Effector memory CD8-positive, alpha-beta T cell (primary cell): ENCODE measurements at regions not wholly inside any gene's neighbourhood (a gene's known extent, or its start where the extent isn't known, plus 50 kb on each side); places are given as distances from the start of the nearest gene placed in this dataset.
"Not testable (repeated sequence)": the region's sequence is repeated elsewhere in the genome, so short reads cannot be mapped to it uniquely, and the experiment has no call there.

ENCODE experiments used
- ATAC-seq: fragments of 150-1000 bp; cut with Tn5 transposase; replicated peaks from 2 replicates; pipeline ENCODE4 v1.10.0; 2021; ENCODE audit warnings: mild to moderate bottlenecking, moderate library complexity
- DNase-seq, 3 experiments: peaks; one replicate each; pipeline ENCODE4 v3.0.0; 2021
- H3K27ac Mint-ChIP-seq, 2 donors: one replicate each; pipeline ENCODE4 v1.8.0; 2022; ENCODE audit warnings: mild to moderate bottlenecking in 2 of 2, mixed read lengths in 2 of 2, moderate library complexity in 2 of 2
- H3K27me3 Mint-ChIP-seq, 2 donors: one replicate each; pipeline ENCODE4 v1.8.0; 2022; ENCODE audit warnings: mixed read lengths in 2 of 2
- H3K36me3 Mint-ChIP-seq: one replicate; pipeline ENCODE4 v1.8.0; 2022; ENCODE audit warnings: mild to moderate bottlenecking, moderate library complexity, mixed read lengths; ENCODE audit not compliant: insufficient read depth
- H3K4me1 Mint-ChIP-seq, 2 donors: one replicate each; pipeline ENCODE4 v1.8.0; 2022; ENCODE audit warnings: low read depth in 2 of 2, mixed read lengths in 2 of 2
- H3K4me3 Mint-ChIP-seq, 2 donors: one replicate each; pipeline ENCODE4 v1.8.0; 2022; ENCODE audit warnings: mild to moderate bottlenecking in 2 of 2, mixed read lengths in 2 of 2, moderate library complexity in 2 of 2
- H3K9me3 Mint-ChIP-seq, 2 donors: one replicate each; pipeline ENCODE4 v1.8.0; 2022; ENCODE audit warnings: mixed read lengths in 2 of 2

- H3K4me1 Mint-ChIP-seq, result no peaks in the 10 kb centered on the region
- H3K36me3 Mint-ChIP-seq, result no peaks in the 10 kb centered on the region
- H3K27ac Mint-ChIP-seq, result no peak overlapping the region
- ATAC-seq (no peak), DNase-seq (no peak)
- no peak overlapping the region for H3K4me3 Mint-ChIP-seq
- H3K9me3 Mint-ChIP-seq, result no peaks in the 10 kb centered on the region
- peaks cover 20 to 25% of the 10 kb centered on the region in 2 donors for H3K27me3 Mint-ChIP-seq
Measured at GRCh38 chr14:30381861-30382480, 177.0 kb upstream of the G2E3 start.

GRCh38 chr14:30385925-30386324, 173.0 kb upstream of the G2E3 start:
- Mint-ChIP-seq H3K4me1 (no peaks in the 10 kb centered on the region), H3K27ac (no peak overlapping the region), H3K4me3 (no peak overlapping the region), H3K27me3 (peaks cover 15 to 16% of the 10 kb centered on the region in 2 donors), H3K9me3 (no peaks in the 10 kb centered on the region), H3K36me3 (no peaks in the 10 kb centered on the region)
- DNase-seq (no peak), ATAC-seq (no peak)

GRCh38 chr14:30387871-30388270, 171.1 kb upstream of the G2E3 start:
- peaks cover 0 to 2% of the 10 kb centered on the region in 2 donors for H3K9me3 Mint-ChIP-seq
- ATAC-seq (no peak), DNase-seq (no peak)
- peaks cover 14 to 16% of the 10 kb centered on the region in 2 donors for H3K27me3 Mint-ChIP-seq
- H3K27ac Mint-ChIP-seq, result no peak overlapping the region
- no peaks in the 10 kb centered on the region for H3K4me1 Mint-ChIP-seq
- H3K4me3 Mint-ChIP-seq, result no peak overlapping the region
- no peaks in the 10 kb centered on the region for H3K36me3 Mint-ChIP-seq

- ATAC-seq (no peak), DNase-seq (no peak)
- H3K27me3 Mint-ChIP-seq, result peaks cover 3 to 16% of the 10 kb centered on the region in 2 donors
- no peak overlapping the region for H3K4me3 Mint-ChIP-seq
- H3K9me3 Mint-ChIP-seq, result peaks cover 0 to 2% of the 10 kb centered on the region in 2 donors
- no peaks in the 10 kb centered on the region for H3K4me1 Mint-ChIP-seq
- no peaks in the 10 kb centered on the region for H3K36me3 Mint-ChIP-seq
- H3K27ac Mint-ChIP-seq, result no peak overlapping the region
Measured at GRCh38 chr14:30389134-30389876, 169.7 kb upstream of the G2E3 start.

GRCh38 chr14:30389877-30390385, 169.0 kb upstream of the G2E3 start:
- peaks cover 0 to 11% of the 10 kb centered on the region in 2 donors for H3K27me3 Mint-ChIP-seq
- no peak for ATAC-seq
- no peak overlapping the region for H3K27ac Mint-ChIP-seq
- peaks cover 0 to 2% of the 10 kb centered on the region in 2 donors for H3K9me3 Mint-ChIP-seq
- H3K4me1 Mint-ChIP-seq, result no peaks in the 10 kb centered on the region
- no peak for DNase-seq
- H3K4me3 Mint-ChIP-seq, result no peak overlapping the region
- H3K36me3 Mint-ChIP-seq, result no peaks in the 10 kb centered on the region

GRCh38 chr14:30395065-30395464, 163.9 kb upstream of the G2E3 start:
- no peaks in the 10 kb centered on the region for H3K36me3 Mint-ChIP-seq
- no peaks in the 10 kb centered on the region for H3K4me1 Mint-ChIP-seq
- ATAC-seq (no peak), DNase-seq (no peak)
- H3K9me3 Mint-ChIP-seq, result peaks cover 0 to 2% of the 10 kb centered on the region in 2 donors
- no peak overlapping the region for H3K4me3 Mint-ChIP-seq
- no peaks in the 10 kb centered on the region for H3K27me3 Mint-ChIP-seq
- no peak overlapping the region for H3K27ac Mint-ChIP-seq

GRCh38 chr14:30402846-30403245, 156.1 kb upstream of the G2E3 start:
- Mint-ChIP-seq H3K36me3 (no peaks in the 10 kb centered on the region), H3K4me3 (no peak overlapping the region), H3K27ac (no peak overlapping the region), H3K27me3 (peaks cover 0 to 5% of the 10 kb centered on the region in 2 donors), H3K4me1 (no peaks in the 10 kb centered on the region), H3K9me3 (no peaks in the 10 kb centered on the region)
- DNase-seq, result no peak
- no peak for ATAC-seq

GRCh38 chr14:30403791-30404190, 155.2 kb upstream of the G2E3 start:
- Mint-ChIP-seq H3K9me3 (no peaks in the 10 kb centered on the region), H3K27me3 (peaks cover 0 to 5% of the 10 kb centered on the region in 2 donors), H3K4me3 (no peak overlapping the region), H3K27ac (no peak overlapping the region), H3K4me1 (no peaks in the 10 kb centered on the region), H3K36me3 (no peaks in the 10 kb centered on the region)
- ATAC-seq (no peak), DNase-seq (no peak)

GRCh38 chr14:30409508-30410015, 149.4 kb upstream of the G2E3 start:
- H3K27me3 Mint-ChIP-seq, H3K27ac Mint-ChIP-seq, H3K4me3 Mint-ChIP-seq: not testable (repeated sequence)

GRCh38 chr14:30410986-30411385, 148.0 kb upstream of the G2E3 start:
- no peaks in the 10 kb centered on the region for H3K9me3 Mint-ChIP-seq
- no peak overlapping the region for H3K27ac Mint-ChIP-seq
- no peaks in the 10 kb centered on the region for H3K4me1 Mint-ChIP-seq
- H3K36me3 Mint-ChIP-seq, result no peaks in the 10 kb centered on the region
- DNase-seq, result no peak
- ATAC-seq, result no peak
- H3K27me3 Mint-ChIP-seq, result peaks cover 0 to 5% of the 10 kb centered on the region in 2 donors
- no peak overlapping the region for H3K4me3 Mint-ChIP-seq

More at GRCh38 chr14:30409508-30410015, 149.4 kb upstream of the G2E3 start:
- ATAC-seq, H3K9me3 Mint-ChIP-seq, H3K36me3 Mint-ChIP-seq, H3K4me1 Mint-ChIP-seq, DNase-seq: not testable (repeated sequence)

- H3K4me1 Mint-ChIP-seq, H3K27ac Mint-ChIP-seq, DNase-seq, ATAC-seq, H3K9me3 Mint-ChIP-seq, H3K36me3 Mint-ChIP-seq, H3K27me3 Mint-ChIP-seq, H3K4me3 Mint-ChIP-seq: not testable (repeated sequence)
Measured at GRCh38 chr14:30413184-30413583, 145.8 kb upstream of the G2E3 start.

- H3K9me3 Mint-ChIP-seq, result no peaks in the 10 kb centered on the region
- DNase-seq (no peak), ATAC-seq (no peak)
- no peaks in the 10 kb centered on the region for H3K36me3 Mint-ChIP-seq
- no peaks in the 10 kb centered on the region for H3K4me1 Mint-ChIP-seq
- no peak overlapping the region for H3K27ac Mint-ChIP-seq
- H3K27me3 Mint-ChIP-seq, result peaks cover 11 to 13% of the 10 kb centered on the region in 2 donors
- H3K4me3 Mint-ChIP-seq, result no peak overlapping the region
Measured at GRCh38 chr14:30417121-30417520, 141.8 kb upstream of the G2E3 start.

- no peak overlapping the region for H3K4me3 Mint-ChIP-seq
- no peaks in the 10 kb centered on the region for H3K9me3 Mint-ChIP-seq
- H3K4me1 Mint-ChIP-seq, result no peaks in the 10 kb centered on the region
- ATAC-seq (no peak), DNase-seq (no peak)
- no peak overlapping the region for H3K27ac Mint-ChIP-seq
- H3K27me3 Mint-ChIP-seq, result peaks cover 11 to 13% of the 10 kb centered on the region in 2 donors
- no peaks in the 10 kb centered on the region for H3K36me3 Mint-ChIP-seq
Measured at GRCh38 chr14:30417999-30418398, 141.0 kb upstream of the G2E3 start.

GRCh38 chr14:30419037-30419436, 139.9 kb upstream of the G2E3 start:
- ATAC-seq (no peak), DNase-seq (no peak)
- H3K27me3 Mint-ChIP-seq, result peaks cover 17 to 21% of the 10 kb centered on the region in 2 donors
- no peaks in the 10 kb centered on the region for H3K9me3 Mint-ChIP-seq
- no peak overlapping the region for H3K4me3 Mint-ChIP-seq
- no peaks in the 10 kb centered on the region for H3K4me1 Mint-ChIP-seq
- H3K27ac Mint-ChIP-seq, result no peak overlapping the region
- H3K36me3 Mint-ChIP-seq, result no peaks in the 10 kb centered on the region
